Coronary artery (tissue), 2 donors: ENCODE measurements at regions not wholly inside any gene's neighbourhood (a gene's known extent, or its start where the extent isn't known, plus 50 kb on each side); places are given as distances from the start of the nearest gene placed in this dataset.

Experiments
- DNase-seq: peaks from one replicate; pipeline ENCODE4 v3.0.0-alpha.2; 2017; ENCODE audit warnings: low spot score
- H3K27ac ChIP-seq, 2 donors: fragments of 200-600 bp; sonication (generic); one replicate each; pipeline ENCODE4 v1.5.1; 2016 to 2019
- H3K4me3 ChIP-seq: fragments of 200-600 bp; sonication (generic); 2 replicates; pipeline ENCODE4 v1.5.1; 2016; ENCODE audit warnings: mild to moderate bottlenecking, moderate library complexity
- CTCF ChIP-seq: fragments of 200-600 bp; sonication (generic); IDR thresholded peaks from one replicate; pipeline ENCODE4 v1.5.1; 2019; ENCODE audit warnings: antibody characterized with exemption

GRCh38 chrX:42485601-42486000, 292.4 kb downstream of the PPP1R2C start:
- Histone ChIP-seq H3K27ac (no peak overlapping the region), H3K4me3 (no peak overlapping the region)
- TF ChIP-seq CTCF: no peak
- no peak for DNase-seq

- no peak for TF ChIP-seq CTCF
- no peak for DNase-seq
- H3K27ac ChIP-seq: no peak overlapping the region
- H3K4me3 ChIP-seq: no peak overlapping the region
These were observed 293.7 kb downstream of the PPP1R2C start for GRCh38 chrX:42484233-42484632.

GRCh38 chrX:42477396-42477795, 300.6 kb downstream of the PPP1R2C start:
- DNase-seq: no peak
- Histone ChIP-seq H3K4me3 (no peak overlapping the region), H3K27ac (no peak overlapping the region)
- TF ChIP-seq CTCF: no peak

GRCh38 chrX:42472727-42473126, 305.2 kb downstream of the PPP1R2C start:
- TF ChIP-seq CTCF: no peak
- no peak for DNase-seq
- no peak overlapping the region for H3K27ac ChIP-seq
- H3K4me3 ChIP-seq: no peak overlapping the region

GRCh38 chrX:42466332-42467046, 311.5 kb downstream of the PPP1R2C start:
- DNase-seq: no peak
- H3K27ac ChIP-seq: no peak overlapping the region
- no peak for TF ChIP-seq CTCF
- H3K4me3 ChIP-seq: no peak overlapping the region

GRCh38 chrX:42465821-42466220, 312.1 kb downstream of the PPP1R2C start:
- DNase-seq: no peak
- H3K27ac ChIP-seq: no peak overlapping the region
- TF ChIP-seq CTCF: no peak
- H3K4me3 ChIP-seq: no peak overlapping the region

- H3K27ac ChIP-seq: no peak overlapping the region
- no peak for TF ChIP-seq CTCF
- no peak overlapping the region for H3K4me3 ChIP-seq
- no peak for DNase-seq
These were observed 314.1 kb downstream of the PPP1R2C start for GRCh38 chrX:42463706-42464490.
